Keratinocyte (primary cell): ENCODE measurements at regions not wholly inside any gene's neighbourhood (a gene's known extent, or its start where the extent isn't known, plus 50 kb on each side); places are given as distances from the start of the nearest gene placed in this dataset.

Experiments
- DNase-seq: peaks from one replicate; pipeline ENCODE4 v3.0.0-alpha.2; 2011; ENCODE audit warnings: low read depth, missing footprints, low spot score
- FAIRE-seq: peaks from 2 replicates; lab custom pipeline; 2011; peaks lifted over from hg19 to GRCh38; lab: Jason Lieb, UNC
- H2AFZ ChIP-seq: 2 replicates; pipeline ENCODE4 v1.6.0; 2012; ENCODE audit warnings: low read length, control low read depth, inconsistent platforms; ENCODE audit not compliant: control insufficient read depth
- H3K27ac ChIP-seq: 2 replicates; pipeline ENCODE4 v1.5.1; 2011; ENCODE audit warnings: low read length; ENCODE audit not compliant: control insufficient read depth, insufficient read depth
- H3K27me3 ChIP-seq: 3 replicates; pipeline ENCODE4 v1.6.0; 2011; ENCODE audit warnings: low read length; ENCODE audit not compliant: control insufficient read depth, insufficient read depth; ENCODE audit errors: extremely low read depth
- H3K36me3 ChIP-seq, 2 experiments: 2 replicates in 1 of 2; 3 replicates in 1 of 2; pipeline ENCODE4 v1.5.1; 2011; ENCODE audit warnings: low read length in 2 of 2, mild to moderate bottlenecking in 1 of 2; ENCODE audit not compliant: control insufficient read depth in 2 of 2, insufficient read depth in 2 of 2; ENCODE audit errors: extremely low read depth in 1 of 2
- H3K4me1 ChIP-seq: 3 replicates; pipeline ENCODE4 v1.5.1; 2011; ENCODE audit warnings: low read length; ENCODE audit not compliant: control insufficient read depth, insufficient read depth; ENCODE audit errors: extremely low read depth
- H3K4me2 ChIP-seq: 3 replicates; pipeline ENCODE4 v1.6.0; 2011; ENCODE audit warnings: low read depth, low read length; ENCODE audit not compliant: control insufficient read depth, insufficient read depth; ENCODE audit errors: extremely low read depth
- H3K4me3 ChIP-seq, 3 experiments: fragments of 200-600 bp in 1 of 3; sonication (generic) in 1 of 3; 2 replicates in 2 of 3; 3 replicates in 1 of 3; pipeline ENCODE4 v1.5.1; 2011 to 2016; ENCODE audit warnings: low read length in 3 of 3, mild to moderate bottlenecking in 3 of 3, control low read depth in 2 of 3, inconsistent platforms in 1 of 3, low read depth in 1 of 3, mixed read lengths in 1 of 3, mixed run types in 1 of 3, moderate library complexity in 1 of 3; ENCODE audit not compliant: control insufficient read depth in 2 of 3, insufficient read depth in 2 of 3; ENCODE audit errors: extremely low read depth in 1 of 3
- H3K79me2 ChIP-seq: 2 replicates; pipeline ENCODE4 v1.6.0; 2012; ENCODE audit warnings: low read length; ENCODE audit not compliant: control insufficient read depth, insufficient read depth
- H3K9ac ChIP-seq: 3 replicates; pipeline ENCODE4 v1.6.0; 2011; ENCODE audit warnings: low read length; ENCODE audit not compliant: control insufficient read depth, insufficient read depth; ENCODE audit errors: extremely low read depth
- H3K9me1 ChIP-seq: 3 replicates; pipeline ENCODE4 v1.6.0; 2011; ENCODE audit warnings: low read length; ENCODE audit not compliant: control insufficient read depth, insufficient read depth; ENCODE audit errors: extremely low read depth
- H3K9me3 ChIP-seq: 2 replicates; pipeline ENCODE4 v1.5.1; 2012; ENCODE audit warnings: low read depth, low read length; ENCODE audit not compliant: control insufficient read depth
- H4K20me1 ChIP-seq: 3 replicates; pipeline ENCODE4 v1.6.0; 2011; ENCODE audit warnings: low read length; ENCODE audit not compliant: control insufficient read depth, insufficient read depth; ENCODE audit errors: extremely low read depth
- EZH2 ChIP-seq: IDR thresholded peaks from one replicate; pipeline ENCODE4 v1.6.1; 2012; ENCODE audit warnings: inconsistent platforms, mild to moderate bottlenecking, low read length, moderate library complexity
- dilution Hi-C: fragments of 300-500 bp; cut with MboI; formaldehyde crosslinking; loops from one replicate; pipeline ENCODE4 v1.7.0; 2020; ENCODE audit warnings: low sequenced_read_pairs; ENCODE audit not compliant: extremely low pct_ligation_motif_present
- TF ChIP-seq, protein P1 (sequence below), 3 experiments: IDR thresholded peaks in 1 of 3; conservative IDR thresholded peaks in 1 of 3; optimal IDR thresholded peaks in 1 of 3; 2 replicates in 2 of 3; 3 replicates in 1 of 3; pipeline versions ENCODE3 to v1.5.1; 2011; ENCODE audit warnings: low read length in 3 of 3, mild to moderate bottlenecking in 3 of 3, moderate library complexity in 2 of 3, control low read depth in 1 of 3, inconsistent platforms in 1 of 3; ENCODE audit not compliant: insufficient read depth in 2 of 3; ENCODE audit errors: extremely low read depth in 1 of 3

DNA sequence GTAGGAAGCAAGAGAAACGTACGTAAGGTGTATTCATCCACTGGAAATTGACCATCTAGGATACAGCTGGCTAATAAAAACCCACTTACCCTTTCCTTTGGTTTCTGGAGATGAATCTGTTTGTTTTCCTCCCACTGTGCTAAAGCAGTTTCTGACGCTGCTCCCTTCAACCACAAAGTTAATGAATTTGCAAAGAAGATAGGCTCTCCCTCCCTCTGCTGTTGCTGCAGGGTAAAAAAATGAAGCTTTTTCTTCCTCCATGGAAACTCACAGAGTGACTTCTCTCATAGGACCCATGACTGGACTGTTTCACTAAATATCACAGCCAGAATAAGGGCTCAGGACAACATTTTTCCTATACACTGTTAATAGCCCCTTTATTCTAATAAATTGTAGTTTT, 172.1 kb upstream of the LRRN1 start:
- H3K4me2 ChIP-seq = no peak overlapping the region
- no peak for FAIRE-seq

DNA sequence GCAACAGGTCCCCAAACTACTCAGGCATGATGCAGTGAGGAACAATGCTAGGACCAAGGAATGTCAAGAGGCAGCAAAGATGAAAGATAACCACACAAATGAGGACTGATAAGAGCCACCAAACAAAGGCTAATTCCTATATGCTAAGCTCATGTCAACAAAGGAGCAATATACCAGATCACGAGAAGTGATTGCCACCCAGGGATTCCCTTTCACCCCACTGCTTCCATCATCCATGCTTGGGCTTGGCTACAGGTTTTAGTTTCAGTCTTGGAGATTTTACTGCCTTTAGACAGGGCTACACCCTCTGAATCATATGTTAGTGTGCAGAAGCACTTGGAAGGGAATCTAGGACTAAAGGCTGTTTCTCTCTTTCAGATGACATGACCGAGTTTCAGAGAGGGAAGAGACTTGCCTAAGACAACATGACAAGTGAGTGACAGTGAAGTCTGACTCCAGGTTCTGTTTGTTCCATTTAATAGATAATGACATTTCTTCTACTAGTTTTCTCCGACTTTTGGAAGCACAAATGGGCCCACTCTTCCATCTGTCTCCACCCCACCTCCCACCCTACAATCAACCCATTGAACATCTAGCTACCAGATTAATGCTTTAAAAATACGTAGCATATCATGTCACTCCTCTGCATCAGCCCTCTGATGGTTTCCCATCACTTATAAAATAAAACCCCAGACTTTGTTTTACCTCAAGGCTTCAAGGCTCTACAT, 173.5 kb upstream of the LRRN1 start:
- Histone ChIP-seq H4K20me1 (no peaks in the 10 kb centered on the region), H2AFZ (no peak overlapping the region), H3K36me3 (no peaks in the 10 kb centered on the region), H3K79me2 (no peaks in the 10 kb centered on the region), H3K9me3 (no peaks in the 10 kb centered on the region), H3K4me3 (no peak overlapping the region), H3K27me3 (no peaks in the 10 kb centered on the region), H3K4me1 (no peaks in the 10 kb centered on the region), H3K27ac (no peak overlapping the region), H3K4me2 (no peak overlapping the region), H3K9me1 (no peaks in the 10 kb centered on the region), H3K9ac (no peak overlapping the region)
- dilution Hi-C loops = no loop called here
- TF ChIP-seq EZH2 = no peak
- TF ChIP-seq, protein P1, sequence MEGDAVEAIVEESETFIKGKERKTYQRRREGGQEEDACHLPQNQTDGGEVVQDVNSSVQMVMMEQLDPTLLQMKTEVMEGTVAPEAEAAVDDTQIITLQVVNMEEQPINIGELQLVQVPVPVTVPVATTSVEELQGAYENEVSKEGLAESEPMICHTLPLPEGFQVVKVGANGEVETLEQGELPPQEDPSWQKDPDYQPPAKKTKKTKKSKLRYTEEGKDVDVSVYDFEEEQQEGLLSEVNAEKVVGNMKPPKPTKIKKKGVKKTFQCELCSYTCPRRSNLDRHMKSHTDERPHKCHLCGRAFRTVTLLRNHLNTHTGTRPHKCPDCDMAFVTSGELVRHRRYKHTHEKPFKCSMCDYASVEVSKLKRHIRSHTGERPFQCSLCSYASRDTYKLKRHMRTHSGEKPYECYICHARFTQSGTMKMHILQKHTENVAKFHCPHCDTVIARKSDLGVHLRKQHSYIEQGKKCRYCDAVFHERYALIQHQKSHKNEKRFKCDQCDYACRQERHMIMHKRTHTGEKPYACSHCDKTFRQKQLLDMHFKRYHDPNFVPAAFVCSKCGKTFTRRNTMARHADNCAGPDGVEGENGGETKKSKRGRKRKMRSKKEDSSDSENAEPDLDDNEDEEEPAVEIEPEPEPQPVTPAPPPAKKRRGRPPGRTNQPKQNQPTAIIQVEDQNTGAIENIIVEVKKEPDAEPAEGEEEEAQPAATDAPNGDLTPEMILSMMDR (optimal IDR thresholded peaks at IDR 0.05 in 1 of 3, IDR thresholded peaks at IDR 0.05 in 1 of 3, conservative IDR thresholded peaks at IDR 0.05 in 1 of 3; ENCODE audit: extremely low read depth in 1 of 3, insufficient read depth in 2 of 3, low read length in 3 of 3) = no peak
- no peak for FAIRE-seq
- no peak for DNase-seq

More for the DNA sequence above, 172.1 kb upstream of the LRRN1 start:
- no peak for DNase-seq
- Histone ChIP-seq H3K36me3 (no peaks in the 10 kb centered on the region), H3K4me3 (no peak overlapping the region), H3K9ac (no peak overlapping the region), H2AFZ (no peak overlapping the region), H3K4me1 (no peaks in the 10 kb centered on the region), H3K27ac (no peak overlapping the region), H4K20me1 (no peaks in the 10 kb centered on the region), H3K9me1 (no peaks in the 10 kb centered on the region), H3K79me2 (no peaks in the 10 kb centered on the region), H3K27me3 (no peaks in the 10 kb centered on the region), H3K9me3 (no peaks in the 10 kb centered on the region)
- dilution Hi-C loops = no loop called here
- TF ChIP-seq EZH2 = no peak
- TF ChIP-seq, protein P1 (optimal IDR thresholded peaks at IDR 0.05 in 1 of 3, IDR thresholded peaks at IDR 0.05 in 1 of 3, conservative IDR thresholded peaks at IDR 0.05 in 1 of 3; ENCODE audit: extremely low read depth in 1 of 3, insufficient read depth in 2 of 3, low read length in 3 of 3) = no peak
